Hematopoietic multipotent progenitor cell treated with erythropoietin and hydrocortisone succinate and interleukin-3 and kit ligand, for 4 days (in vitro differentiated cells): ENCODE measurements at regions not wholly inside any gene's neighbourhood (a gene's known extent, or its start where the extent isn't known, plus 50 kb on each side); places are given as distances from the start of the nearest gene placed in this dataset.

Experiments used
- DNase-seq: peaks from one replicate; pipeline ENCODE4 v3.0.0-alpha.2; 2015

- no peak for DNase-seq
Measured at GRCh38 chr2:195031411-195031810, 625.6 kb upstream of the SLC39A10 start.

- no peak for DNase-seq
Measured at GRCh38 chr2:195029804-195030654, 627.0 kb upstream of the SLC39A10 start.

GRCh38 chr2:195027947-195028346 is 629.1 kb upstream of the SLC39A10 start:
- DNase-seq: no peak

GRCh38 chr2:195026261-195026660 is 630.8 kb upstream of the SLC39A10 start:
- DNase-seq: no peak

- DNase-seq: no peak
Measured at GRCh38 chr2:195022508-195022830, 634.6 kb upstream of the SLC39A10 start.

GRCh38 chr2:195021711-195022507 is 635.1 kb upstream of the SLC39A10 start:
- no peak for DNase-seq

- DNase-seq: no peak
Measured at GRCh38 chr2:195018462-195018861, 638.6 kb upstream of the SLC39A10 start.

GRCh38 chr2:195017890-195018289 is 639.1 kb upstream of the SLC39A10 start:
- no peak for DNase-seq

- no peak for DNase-seq
Measured at GRCh38 chr2:195016841-195017240, 640.2 kb upstream of the SLC39A10 start.

GRCh38 chr2:195009202-195009601 is 647.8 kb upstream of the SLC39A10 start:
- no peak for DNase-seq

- no peak for DNase-seq
Measured at GRCh38 chr2:195006856-195007255, 650.2 kb upstream of the SLC39A10 start.

GRCh38 chr2:195003881-195004471 is 653.0 kb upstream of the SLC39A10 start:
- DNase-seq: no peak

GRCh38 chr2:195001924-195002323 is 655.1 kb upstream of the SLC39A10 start:
- no peak for DNase-seq

- no peak for DNase-seq
Measured at GRCh38 chr2:194999771-195000170, 657.3 kb upstream of the SLC39A10 start.

- DNase-seq: no peak
Measured at GRCh38 chr2:194992648-194993047, 664.4 kb upstream of the SLC39A10 start.

GRCh38 chr2:194985258-194985657 is 671.8 kb upstream of the SLC39A10 start:
- DNase-seq: no peak

- no peak for DNase-seq
Measured at GRCh38 chr2:194962254-194962653, 694.8 kb upstream of the SLC39A10 start.

GRCh38 chr2:194954218-194954617 is 702.8 kb upstream of the SLC39A10 start:
- DNase-seq: no peak

- no peak for DNase-seq
Measured at GRCh38 chr2:194946826-194947225, 710.2 kb upstream of the SLC39A10 start.

GRCh38 chr2:194938066-194938465 is 719.0 kb upstream of the SLC39A10 start:
- no peak for DNase-seq

- DNase-seq: no peak
Measured at GRCh38 chr2:194927489-194927888, 729.5 kb upstream of the SLC39A10 start.

GRCh38 chr2:194926873-194927272 is 730.2 kb upstream of the SLC39A10 start:
- no peak for DNase-seq

- DNase-seq: no peak
Measured at GRCh38 chr2:194925742-194926141, 731.3 kb upstream of the SLC39A10 start.

GRCh38 chr2:194917519-194917918 is 739.5 kb upstream of the SLC39A10 start:
- no peak for DNase-seq
